Loucy (cell line): ENCODE measurements at regions not wholly inside any gene's neighbourhood (a gene's known extent, or its start where the extent isn't known, plus 50 kb on each side); places are given as distances from the start of the nearest gene placed in this dataset.

Experiments used
- CTCF ChIP-seq: fragments of 200-600 bp; sonication (generic); conservative IDR thresholded peaks from 2 replicates; pipeline ENCODE4 v1.5.1; 2014; ENCODE audit warnings: mild to moderate bottlenecking, antibody characterized with exemption, low read length
- EZH2phosphoT487 ChIP-seq: fragments of 200-600 bp; IDR thresholded peaks from 2 replicates; pipeline ENCODE4 v1.6.1; 2018; ENCODE audit warnings: antibody characterized with exemption, mild to moderate bottlenecking, moderate library complexity, borderline replicate concordance

- TF ChIP-seq CTCF (no peak), EZH2phosphoT487 (no peak)
Measured at GRCh38 chr22:27159016-27159415, 501.6 kb downstream of the MIAT start.
